Fibroblast of skin of left biceps (primary cell): ENCODE measurements at regions not wholly inside any gene's neighbourhood (a gene's known extent, or its start where the extent isn't known, plus 50 kb on each side); places are given as distances from the start of the nearest gene placed in this dataset.
A peak's percentile ranks its signal among the peaks of the same experiment; 100 is the strongest.

Source experiments
- DNase-seq, 2 experiments: peaks; one replicate each; pipeline ENCODE4 v3.0.0-alpha.2; 2013; ENCODE audit warnings: low read depth in 2 of 2

GRCh38 chr7:41046776-41047175 lies 656.1 kb downstream of the INHBA start:
- no peak for DNase-seq

GRCh38 chr7:41046221-41046761 lies 656.6 kb downstream of the INHBA start:
- DNase-seq, result no peak

DNA sequence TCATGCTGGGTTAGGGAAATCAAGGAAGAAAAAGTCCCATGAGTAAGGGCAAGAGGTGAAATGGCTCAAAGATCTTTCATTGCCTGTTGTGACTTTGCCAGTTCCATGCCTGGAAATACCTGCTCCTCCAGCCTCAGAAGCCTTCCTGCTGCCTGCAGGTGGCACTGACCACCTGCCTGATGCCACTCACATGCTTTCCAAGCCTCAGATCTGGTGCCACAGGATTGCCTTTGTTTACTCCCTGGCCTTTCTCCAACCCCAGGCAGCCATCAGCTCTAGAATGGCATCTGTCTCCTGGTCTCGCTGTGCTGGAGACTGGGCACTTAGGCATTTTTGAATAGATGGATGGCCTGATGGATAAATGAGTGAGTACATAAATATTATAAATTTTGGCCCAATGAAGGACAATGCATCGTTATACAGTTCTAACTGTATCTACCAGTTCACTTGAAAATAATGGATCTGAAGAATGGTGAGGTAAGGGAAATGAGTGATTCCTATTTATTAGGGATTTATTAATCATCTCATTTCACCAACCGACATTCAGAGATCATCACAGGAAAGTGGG lies 657.2 kb downstream of the INHBA start:
- DNase-seq, result no peak

DNA sequence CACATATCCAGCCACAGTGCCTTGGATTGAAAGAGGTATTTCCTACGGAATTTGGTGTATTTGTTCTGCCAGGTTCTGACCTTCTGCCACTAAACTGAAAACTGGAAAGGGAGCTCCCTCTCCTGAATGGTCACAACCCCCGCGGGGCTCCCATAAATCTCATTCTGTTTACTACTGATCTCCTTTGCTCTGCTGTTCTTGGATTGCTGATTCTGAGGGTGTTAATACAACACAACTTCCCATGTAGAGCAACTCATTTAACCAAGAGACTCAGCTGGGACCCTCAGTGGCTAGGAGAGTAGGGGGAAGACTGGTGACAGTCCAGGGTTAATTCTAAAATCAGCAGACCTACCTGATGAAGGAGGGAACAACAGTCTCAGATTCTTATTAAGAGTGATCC lies 662.9 kb downstream of the INHBA start:
- no peak for DNase-seq

- DNase-seq, result peak; percentile 60 to 64
Measured at GRCh38 chr7:41039386-41039953, 663.4 kb downstream of the INHBA start.

DNA sequence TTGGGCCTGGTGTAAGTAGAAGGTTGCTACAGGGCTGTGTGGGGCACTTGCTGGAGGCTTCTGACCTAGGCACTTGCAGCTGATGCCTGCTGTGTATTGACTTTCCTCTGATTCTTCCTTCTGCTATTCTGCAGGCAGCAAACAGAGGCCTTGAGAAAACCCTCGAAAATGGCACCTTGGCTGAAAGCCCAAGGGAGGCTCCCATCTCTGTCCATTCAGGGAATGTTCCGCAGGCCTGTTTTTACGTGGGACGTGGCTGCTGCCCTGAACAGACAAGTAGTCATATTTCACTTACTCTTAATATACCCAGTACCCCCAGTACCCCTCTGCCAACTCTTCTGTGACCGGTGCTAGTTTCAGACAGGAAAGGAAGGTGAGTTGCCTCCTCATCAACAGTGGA lies 664.7 kb downstream of the INHBA start:
- no peak for DNase-seq

GRCh38 chr7:41037691-41038090 lies 665.2 kb downstream of the INHBA start:
- DNase-seq, result no peak

DNA sequence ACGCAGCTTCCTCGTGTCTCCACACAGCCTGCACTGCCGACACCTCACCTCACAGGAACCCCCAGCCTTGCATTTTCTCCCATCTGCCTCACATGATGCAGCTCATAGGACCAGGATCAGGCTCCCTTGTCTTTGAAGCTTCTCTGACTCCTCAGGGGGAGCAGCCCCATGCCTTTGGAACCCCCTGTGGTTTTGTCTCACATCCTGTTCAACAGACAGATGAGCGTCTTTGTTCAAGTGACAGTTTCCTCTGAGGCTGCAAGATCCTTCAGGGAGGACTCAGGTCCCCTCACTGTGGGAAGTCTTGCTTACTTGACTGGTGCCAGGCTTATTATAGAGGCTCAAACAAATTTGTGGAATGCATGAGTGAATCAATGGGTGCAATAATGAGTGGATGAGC lies 667.1 kb downstream of the INHBA start:
- no peak for DNase-seq

- DNase-seq, result no peak
Measured at GRCh38 chr7:41033500-41033899, 669.4 kb downstream of the INHBA start.

GRCh38 chr7:41030673-41031072 lies 672.2 kb downstream of the INHBA start:
- no peak for DNase-seq

GRCh38 chr7:41029072-41029499 lies 673.8 kb downstream of the INHBA start:
- peak in 1 of 2 experiments; percentile 46 for DNase-seq

DNA sequence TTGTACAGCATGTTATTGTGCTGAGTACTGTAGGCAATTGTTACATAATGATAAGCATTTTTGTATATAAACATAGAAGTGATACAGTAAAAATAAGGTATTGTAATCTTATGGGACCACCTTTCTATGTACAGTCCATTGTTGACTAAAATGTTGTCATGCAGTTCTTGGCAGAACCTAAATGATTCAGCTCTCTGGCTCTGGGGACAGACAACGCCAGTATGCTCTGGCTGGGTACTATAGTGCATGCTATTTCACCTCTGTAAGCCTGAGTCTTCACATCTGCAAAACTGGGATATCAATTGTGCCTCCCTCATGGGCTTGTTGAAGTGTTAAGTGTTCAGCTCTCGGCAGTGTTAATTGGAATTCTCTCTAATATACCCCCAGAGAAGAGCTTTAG lies 674.3 kb downstream of the INHBA start:
- DNase-seq, result no peak

DNA sequence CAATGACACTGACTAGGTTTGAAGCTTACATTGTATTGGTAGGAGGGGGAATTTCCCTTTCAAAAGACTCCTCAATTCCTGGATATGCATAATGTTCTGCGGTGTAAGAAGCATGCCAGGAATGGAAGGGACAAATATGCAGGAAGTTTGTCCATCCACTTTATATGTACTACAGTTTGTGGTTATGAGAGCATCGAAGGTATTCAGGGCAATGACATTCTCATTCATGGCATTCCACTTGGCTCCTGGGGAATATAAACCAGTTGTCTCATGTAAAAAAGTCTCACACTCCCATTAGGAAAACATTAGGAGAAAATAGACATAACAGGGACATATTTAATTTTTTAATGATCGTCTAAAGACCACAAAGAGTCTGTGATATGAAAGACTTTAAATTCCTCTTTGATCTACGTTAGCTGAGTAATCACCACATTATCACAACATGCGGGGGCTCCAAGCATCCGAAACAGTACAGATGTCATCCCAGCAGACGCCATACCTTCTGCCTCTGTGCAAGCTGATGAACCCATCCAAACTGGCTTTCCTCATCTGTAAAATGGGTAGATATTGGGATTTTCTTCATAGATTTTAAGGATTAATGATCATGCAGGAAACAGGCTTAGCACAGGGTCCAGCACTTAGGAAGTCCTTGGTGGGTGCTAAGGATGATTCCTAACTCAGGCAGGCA lies 675.3 kb downstream of the INHBA start:
- peak; percentile 94 to 95 for DNase-seq

- DNase-seq, result no peak
Measured at GRCh38 chr7:41024126-41024525, 678.8 kb downstream of the INHBA start.

- DNase-seq, result no peak
Measured at GRCh38 chr7:41020056-41020455, 682.8 kb downstream of the INHBA start.

DNA sequence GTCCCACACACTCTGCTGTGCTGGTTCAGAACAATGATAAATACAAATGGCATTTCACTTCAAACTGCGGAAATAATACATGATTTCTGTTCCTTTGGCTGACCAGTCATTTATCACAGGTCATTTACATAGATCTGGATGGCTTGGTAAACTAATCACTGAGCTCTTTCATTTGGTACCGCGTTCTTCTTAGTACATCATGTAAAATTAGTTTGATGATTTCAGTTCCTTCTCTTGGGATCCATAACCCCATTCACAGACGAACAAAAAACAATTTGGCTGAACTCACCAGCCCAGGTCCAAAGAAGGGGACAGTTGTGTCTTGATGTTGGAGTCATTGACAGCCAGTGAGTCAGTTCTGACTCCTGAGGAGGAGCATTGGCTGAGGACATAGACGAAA lies 689.8 kb downstream of the INHBA start:
- no peak for DNase-seq

- DNase-seq, result no peak
Measured at GRCh38 chr7:41012041-41012440, 690.8 kb downstream of the INHBA start.

- DNase-seq, result no peak
Measured at GRCh38 chr7:41010967-41011366, 691.9 kb downstream of the INHBA start.

- DNase-seq, result no peak
Measured at GRCh38 chr7:41010418-41010817, 692.5 kb downstream of the INHBA start.

DNA sequence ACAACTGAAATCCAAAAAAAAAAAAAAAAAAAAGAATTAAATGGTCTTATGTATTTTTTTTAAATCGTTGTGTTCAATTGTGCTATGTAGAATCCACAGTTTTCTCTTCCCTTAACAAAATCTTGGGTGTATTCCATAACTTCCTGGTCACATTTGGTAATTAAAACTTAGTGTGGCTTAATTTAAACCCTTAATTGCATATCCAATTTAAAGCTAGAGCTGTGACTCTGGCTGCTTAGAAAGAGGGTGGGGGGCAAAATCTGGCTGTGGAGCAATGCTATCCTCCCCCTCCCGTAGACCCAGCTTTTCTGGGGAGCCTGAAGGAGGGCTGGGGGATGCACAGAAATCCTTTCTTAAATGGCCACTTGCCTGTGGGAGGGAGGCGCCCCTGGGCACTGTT lies 695.1 kb downstream of the INHBA start:
- DNase-seq, result no peak

- peak in 1 of 2 experiments; percentile 26 for DNase-seq
Measured at GRCh38 chr7:41007351-41007751, 695.5 kb downstream of the INHBA start.

DNA sequence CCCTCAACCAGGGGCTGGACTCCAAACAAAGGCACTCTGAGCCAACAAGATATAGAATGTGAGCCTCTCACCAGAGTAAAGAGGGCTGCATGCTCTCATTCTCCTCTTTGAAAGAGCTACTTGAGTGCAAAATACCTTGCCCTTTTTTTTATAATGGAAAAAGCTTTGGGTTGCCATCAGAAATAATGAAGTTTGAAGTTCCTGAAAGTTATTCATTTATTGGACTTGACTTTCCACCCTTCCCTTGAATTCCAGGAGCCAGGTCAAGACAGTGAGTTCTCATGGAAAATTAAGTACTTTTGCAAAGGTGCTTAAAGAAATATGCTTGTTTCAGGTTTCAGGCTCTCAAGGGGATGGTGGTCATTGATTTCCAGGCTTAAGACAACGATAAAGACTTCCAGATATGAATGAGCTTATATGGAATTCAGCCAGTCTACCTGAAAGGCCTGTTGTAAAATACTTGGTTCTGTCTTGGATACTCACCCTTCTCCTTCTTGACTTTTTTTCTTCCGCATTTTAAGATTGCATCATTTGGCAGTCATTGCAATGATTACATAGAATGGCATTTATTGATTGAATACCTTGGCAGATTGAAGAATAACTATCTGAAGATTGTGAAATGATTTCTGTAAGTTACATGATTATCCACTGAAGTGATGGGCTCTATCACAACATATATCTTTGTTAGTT lies 696.4 kb downstream of the INHBA start:
- peak; percentile 65 to 72 for DNase-seq
